ENCODE measurements at regions not wholly inside any gene's neighbourhood (a gene's known extent, or its start where the extent isn't known, plus 50 kb on each side); places are given as distances from the start of the nearest gene placed in this dataset.

- no peak for TF ChIP-seq JUND (IDR thresholded peaks at IDR 0.05; ENCODE audit: low read depth)
- in situ Hi-C loops (cut with HindIII; ENCODE audit: low pct_unique_long_range_greater_than_20kb, low sequenced_read_pairs) = no loop called here
- DNase-seq (ENCODE audit: low read depth in 1 of 2, low spot score in 1 of 2) = peak in 1 of 2 experiments; percentile 2
Measured at GRCh38 chrX:98379134-98379533, 1495.4 kb downstream of the RPA4 start.

- DNase-seq (ENCODE audit: low read depth in 1 of 2, low spot score in 1 of 2) = no peak
- no peak for TF ChIP-seq JUND (IDR thresholded peaks at IDR 0.05; ENCODE audit: low read depth)
- in situ Hi-C loops (cut with HindIII; ENCODE audit: low pct_unique_long_range_greater_than_20kb, low sequenced_read_pairs) = no loop called here
Measured at GRCh38 chrX:98380106-98380505, 1496.4 kb downstream of the RPA4 start.

GRCh38 chrX:98380556-98380955 is 1496.8 kb downstream of the RPA4 start:
- in situ Hi-C loops (cut with HindIII; ENCODE audit: low pct_unique_long_range_greater_than_20kb, low sequenced_read_pairs) = no loop called here
- DNase-seq (ENCODE audit: low read depth in 1 of 2, low spot score in 1 of 2) = no peak
- TF ChIP-seq JUND (IDR thresholded peaks at IDR 0.05; ENCODE audit: low read depth) = no peak

GRCh38 chrX:98398542-98398941 is 1514.8 kb downstream of the RPA4 start:
- no peak for DNase-seq (ENCODE audit: low read depth in 1 of 2, low spot score in 1 of 2)
- in situ Hi-C loops (cut with HindIII; ENCODE audit: low pct_unique_long_range_greater_than_20kb, low sequenced_read_pairs) = no loop called here

GRCh38 chrX:98405376-98405775 is 1521.7 kb downstream of the RPA4 start:
- peak in 1 of 2 experiments; percentile 9 for DNase-seq (ENCODE audit: low read depth in 1 of 2, low spot score in 1 of 2)
- in situ Hi-C loops (cut with HindIII; ENCODE audit: low pct_unique_long_range_greater_than_20kb, low sequenced_read_pairs) = no loop called here
- TF ChIP-seq JUND (IDR thresholded peaks at IDR 0.05; ENCODE audit: low read depth) = no peak

More at GRCh38 chrX:98398542-98398941, 1514.8 kb downstream of the RPA4 start:
- no peak for TF ChIP-seq JUND (IDR thresholded peaks at IDR 0.05; ENCODE audit: low read depth)

GRCh38 chrX:98407584-98407983 is 1523.9 kb downstream of the RPA4 start:
- no peak for TF ChIP-seq JUND (IDR thresholded peaks at IDR 0.05; ENCODE audit: low read depth)
- no peak for DNase-seq (ENCODE audit: low read depth in 1 of 2, low spot score in 1 of 2)
- in situ Hi-C loops (cut with HindIII; ENCODE audit: low pct_unique_long_range_greater_than_20kb, low sequenced_read_pairs) = no loop called here

GRCh38 chrX:98409867-98410266 is 1526.2 kb downstream of the RPA4 start:
- no peak for DNase-seq (ENCODE audit: low read depth in 1 of 2, low spot score in 1 of 2)
- no peak for TF ChIP-seq JUND (IDR thresholded peaks at IDR 0.05; ENCODE audit: low read depth)
- in situ Hi-C loops (cut with HindIII; ENCODE audit: low pct_unique_long_range_greater_than_20kb, low sequenced_read_pairs) = no loop called here

GRCh38 chrX:98412058-98412457 is 1528.3 kb downstream of the RPA4 start:
- TF ChIP-seq JUND (IDR thresholded peaks at IDR 0.05; ENCODE audit: low read depth) = no peak
- DNase-seq (ENCODE audit: low read depth in 1 of 2, low spot score in 1 of 2) = no peak
- in situ Hi-C loops (cut with HindIII; ENCODE audit: low pct_unique_long_range_greater_than_20kb, low sequenced_read_pairs) = no loop called here

GRCh38 chrX:98422536-98422935 is 1538.8 kb downstream of the RPA4 start:
- in situ Hi-C loops (cut with HindIII; ENCODE audit: low pct_unique_long_range_greater_than_20kb, low sequenced_read_pairs) = no loop called here
- no peak for TF ChIP-seq JUND (IDR thresholded peaks at IDR 0.05; ENCODE audit: low read depth)
- DNase-seq (ENCODE audit: low read depth in 1 of 2, low spot score in 1 of 2) = no peak

- TF ChIP-seq JUND (IDR thresholded peaks at IDR 0.05; ENCODE audit: low read depth) = no peak
- DNase-seq (ENCODE audit: low read depth in 1 of 2, low spot score in 1 of 2) = no peak
- in situ Hi-C loops (cut with HindIII; ENCODE audit: low pct_unique_long_range_greater_than_20kb, low sequenced_read_pairs) = no loop called here
Measured at GRCh38 chrX:98432413-98432812, 1548.7 kb downstream of the RPA4 start.

GRCh38 chrX:98448524-98448923 is 1564.8 kb downstream of the RPA4 start:
- TF ChIP-seq JUND (IDR thresholded peaks at IDR 0.05; ENCODE audit: low read depth) = no peak
- DNase-seq (ENCODE audit: low read depth in 1 of 2, low spot score in 1 of 2) = peak in 1 of 2 experiments; percentile 0
- in situ Hi-C loops (cut with HindIII; ENCODE audit: low pct_unique_long_range_greater_than_20kb, low sequenced_read_pairs) = no loop called here

GRCh38 chrX:98452456-98452855 is 1568.7 kb downstream of the RPA4 start:
- in situ Hi-C loops (cut with HindIII; ENCODE audit: low pct_unique_long_range_greater_than_20kb, low sequenced_read_pairs) = no loop called here
- TF ChIP-seq JUND (IDR thresholded peaks at IDR 0.05; ENCODE audit: low read depth) = no peak

GRCh38 chrX:98459669-98460068 is 1576.0 kb downstream of the RPA4 start:
- no peak for DNase-seq (ENCODE audit: low read depth in 1 of 2, low spot score in 1 of 2)

More at GRCh38 chrX:98452456-98452855, 1568.7 kb downstream of the RPA4 start:
- peak in 1 of 2 experiments; percentile 1 for DNase-seq (ENCODE audit: low read depth in 1 of 2, low spot score in 1 of 2)

GRCh38 chrX:98480606-98481005 is 1596.9 kb downstream of the RPA4 start:
- in situ Hi-C loops (cut with HindIII; ENCODE audit: low pct_unique_long_range_greater_than_20kb, low sequenced_read_pairs) = no loop called here

More at GRCh38 chrX:98459669-98460068, 1576.0 kb downstream of the RPA4 start:
- no peak for TF ChIP-seq JUND (IDR thresholded peaks at IDR 0.05; ENCODE audit: low read depth)
- in situ Hi-C loops (cut with HindIII; ENCODE audit: low pct_unique_long_range_greater_than_20kb, low sequenced_read_pairs) = no loop called here

More at GRCh38 chrX:98480606-98481005, 1596.9 kb downstream of the RPA4 start:
- DNase-seq (ENCODE audit: low read depth in 1 of 2, low spot score in 1 of 2) = no peak
- no peak for TF ChIP-seq JUND (IDR thresholded peaks at IDR 0.05; ENCODE audit: low read depth)

Data from T47D (cell line).